PC-3 (cell line): ENCODE measurements at regions not wholly inside any gene's neighbourhood (a gene's known extent, or its start where the extent isn't known, plus 50 kb on each side); places are given as distances from the start of the nearest gene placed in this dataset.

Experiments
- ATAC-seq: fragments of 200-7000 bp; cut with Tn5 transposase; 2 replicates; pipeline ENCODE4 v1.9.1; 2020; ENCODE audit warnings: mild to moderate bottlenecking, moderate library complexity
- BruUV-seq: library from RNA; stranded (reverse); fragments of 400-500 nt; replicated peaks from 2 replicates; lab custom pipeline; 2021; lab: Mats Ljungman, UMichigan
- CTCF ChIA-PET: fragments of 300-600 bp; sonication (Branson Sonifier 250); formaldehyde crosslinking; loops from one replicate; lab custom pipeline; 2022; ENCODE audit warnings: antibody characterized with exemption; lab: Charles Lee
- POLR2A ChIA-PET: fragments of 300-600 bp; sonication (Branson Sonifier 250); formaldehyde crosslinking; loops from one replicate; lab custom pipeline; 2022; ENCODE audit warnings: antibody characterized with exemption; ENCODE audit not compliant: unreplicated experiment; lab: Charles Lee
- DNase-seq: peaks from one replicate; pipeline ENCODE4 v3.0.0-alpha.2; 2015
- H2AFZ ChIP-seq: fragments of 300-600 bp; sonication (generic); 2 replicates; pipeline ENCODE4 v1.6.0; 2016; ENCODE audit warnings: antibody characterized with exemption, low read length
- H3F3A ChIP-seq: fragments of 300-600 bp; sonication (generic); one replicate; pipeline ENCODE4 v1.6.0; 2017; ENCODE audit warnings: antibody characterized with exemption, low read length, control low read depth, mild to moderate bottlenecking; ENCODE audit not compliant: unreplicated experiment
- H3K27ac ChIP-seq: fragments of 300-600 bp; sonication (generic); 2 replicates; pipeline ENCODE4 v1.5.1; 2016; ENCODE audit warnings: mild to moderate bottlenecking, low read length
- H3K27me3 ChIP-seq: fragments of 300-600 bp; sonication (generic); 2 replicates; pipeline ENCODE4 v1.6.1; 2016; ENCODE audit warnings: low read length, mixed read lengths
- H3K36me3 ChIP-seq: fragments of 300-600 bp; sonication (generic); 2 replicates; pipeline ENCODE4 v1.6.1; 2016; ENCODE audit warnings: low read depth, mixed run types, low read length, mixed read lengths
- H3K4me1 ChIP-seq: fragments of 300-600 bp; sonication (generic); 2 replicates; pipeline ENCODE4 v1.5.1; 2016; ENCODE audit warnings: low read length; ENCODE audit not compliant: insufficient read depth
- H3K4me2 ChIP-seq: fragments of 300-600 bp; sonication (generic); 2 replicates; pipeline ENCODE4 v1.6.0; 2016; ENCODE audit warnings: low read length
- H3K4me3 ChIP-seq: fragments of 300-600 bp; sonication (generic); 2 replicates; pipeline ENCODE4 v1.5.1; 2016; ENCODE audit warnings: mild to moderate bottlenecking, low read length, mixed read lengths
- H3K79me2 ChIP-seq: fragments of 300-600 bp; sonication (generic); 2 replicates; pipeline ENCODE4 v1.6.1; 2017; ENCODE audit warnings: low read length, mixed read lengths
- H3K9ac ChIP-seq: fragments of 300-600 bp; sonication (generic); 2 replicates; pipeline ENCODE4 v1.6.0; 2016; ENCODE audit warnings: mild to moderate bottlenecking, low read length
- H3K9me2 ChIP-seq: fragments of 300-600 bp; sonication (generic); replicated peaks from 2 replicates; pipeline ENCODE4 v1.6.1; 2016; ENCODE audit warnings: mixed run types, low read length, mixed read lengths
- H3K9me3 ChIP-seq: fragments of 300-600 bp; sonication (generic); 2 replicates; pipeline ENCODE4 v1.6.1; 2016; ENCODE audit warnings: low read length, mixed read lengths
- H4K20me1 ChIP-seq: fragments of 300-600 bp; sonication (generic); 2 replicates; pipeline ENCODE4 v1.6.1; 2016; ENCODE audit warnings: low read length, mixed read lengths
- EZH2 ChIP-seq: fragments of 300-600 bp; sonication (generic); IDR thresholded peaks from one replicate; pipeline ENCODE4 v1.6.1; 2017; ENCODE audit warnings: antibody characterized with exemption, mild to moderate bottlenecking, low read length; ENCODE audit not compliant: unreplicated experiment
- EZH2phosphoT487 ChIP-seq: fragments of 300-600 bp; sonication (generic); IDR thresholded peaks from 2 replicates; pipeline ENCODE4 v1.6.1; 2018; ENCODE audit warnings: mild to moderate bottlenecking, antibody characterized with exemption, low read length, borderline replicate concordance
- intact Hi-C: fragments of 100-400 bp; cut with micrococcal nuclease; formaldehyde crosslinking; loops from 2 replicates; pipeline ENCODE4 v1.9.0; 2023
- TF ChIP-seq, protein P1 (sequence below): fragments of 300-600 bp; sonication (generic); conservative IDR thresholded peaks from 2 replicates; pipeline ENCODE4 v1.5.1; 2017; ENCODE audit warnings: antibody characterized with exemption, low read depth, mild to moderate bottlenecking, low read length

DNA sequence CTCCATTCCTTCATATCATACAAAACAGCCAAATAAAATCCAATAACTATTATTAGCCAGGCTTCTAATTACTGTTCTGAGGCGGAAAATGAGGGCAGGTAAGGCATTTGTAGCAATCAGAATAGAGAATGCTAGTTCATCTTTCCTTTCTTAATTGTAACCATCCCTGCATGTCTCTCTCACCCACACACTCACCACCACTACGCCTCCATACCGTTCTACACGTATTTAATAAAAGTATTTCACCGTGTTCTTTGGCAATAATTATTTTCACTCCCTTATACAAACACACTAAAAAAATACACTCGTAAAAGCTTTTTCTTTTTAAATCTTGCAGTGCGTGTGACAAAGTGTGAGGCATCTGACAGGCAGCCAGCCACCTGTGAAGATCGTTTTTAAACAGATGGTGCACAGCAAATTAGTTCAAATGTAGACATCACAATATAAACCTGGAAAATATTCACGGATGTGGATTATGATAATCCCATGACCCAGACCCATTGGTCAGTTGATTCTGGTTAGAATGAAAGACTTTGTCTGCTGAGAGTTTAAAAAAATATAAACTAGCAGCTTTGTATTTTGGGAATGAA lies 653.6 kb downstream of the REEP3 start:
- no peaks in the 10 kb centered on the region for H3K9me2 ChIP-seq
- no peaks in the 10 kb centered on the region for H3K36me3 ChIP-seq
- CTCF ChIA-PET, result no interaction called here
- intact Hi-C loops, result no loop called here
- H3K4me2 ChIP-seq, result no peak overlapping the region
- no peak overlapping the region for H3K4me3 ChIP-seq
- POLR2A ChIA-PET, result no interaction called here
- ATAC-seq (no peak), DNase-seq (no peak)
- H4K20me1 ChIP-seq, result no peaks in the 10 kb centered on the region
- H3K27me3 ChIP-seq, result no peaks in the 10 kb centered on the region
- TF ChIP-seq EZH2phosphoT487 (no peak), EZH2 (no peak)
- TF ChIP-seq, protein P1, sequence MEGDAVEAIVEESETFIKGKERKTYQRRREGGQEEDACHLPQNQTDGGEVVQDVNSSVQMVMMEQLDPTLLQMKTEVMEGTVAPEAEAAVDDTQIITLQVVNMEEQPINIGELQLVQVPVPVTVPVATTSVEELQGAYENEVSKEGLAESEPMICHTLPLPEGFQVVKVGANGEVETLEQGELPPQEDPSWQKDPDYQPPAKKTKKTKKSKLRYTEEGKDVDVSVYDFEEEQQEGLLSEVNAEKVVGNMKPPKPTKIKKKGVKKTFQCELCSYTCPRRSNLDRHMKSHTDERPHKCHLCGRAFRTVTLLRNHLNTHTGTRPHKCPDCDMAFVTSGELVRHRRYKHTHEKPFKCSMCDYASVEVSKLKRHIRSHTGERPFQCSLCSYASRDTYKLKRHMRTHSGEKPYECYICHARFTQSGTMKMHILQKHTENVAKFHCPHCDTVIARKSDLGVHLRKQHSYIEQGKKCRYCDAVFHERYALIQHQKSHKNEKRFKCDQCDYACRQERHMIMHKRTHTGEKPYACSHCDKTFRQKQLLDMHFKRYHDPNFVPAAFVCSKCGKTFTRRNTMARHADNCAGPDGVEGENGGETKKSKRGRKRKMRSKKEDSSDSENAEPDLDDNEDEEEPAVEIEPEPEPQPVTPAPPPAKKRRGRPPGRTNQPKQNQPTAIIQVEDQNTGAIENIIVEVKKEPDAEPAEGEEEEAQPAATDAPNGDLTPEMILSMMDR, result no peak
- no peaks in the 10 kb centered on the region for H3K9me3 ChIP-seq
- H3F3A ChIP-seq, result no peaks in the 10 kb centered on the region
- no TSS peak for BruUV-seq
- no peaks in the 10 kb centered on the region for H3K4me1 ChIP-seq
- no peak overlapping the region for H3K9ac ChIP-seq
- no peak overlapping the region for H3K27ac ChIP-seq
- no peak overlapping the region for H2AFZ ChIP-seq
- no peaks in the 10 kb centered on the region for H3K79me2 ChIP-seq

DNA sequence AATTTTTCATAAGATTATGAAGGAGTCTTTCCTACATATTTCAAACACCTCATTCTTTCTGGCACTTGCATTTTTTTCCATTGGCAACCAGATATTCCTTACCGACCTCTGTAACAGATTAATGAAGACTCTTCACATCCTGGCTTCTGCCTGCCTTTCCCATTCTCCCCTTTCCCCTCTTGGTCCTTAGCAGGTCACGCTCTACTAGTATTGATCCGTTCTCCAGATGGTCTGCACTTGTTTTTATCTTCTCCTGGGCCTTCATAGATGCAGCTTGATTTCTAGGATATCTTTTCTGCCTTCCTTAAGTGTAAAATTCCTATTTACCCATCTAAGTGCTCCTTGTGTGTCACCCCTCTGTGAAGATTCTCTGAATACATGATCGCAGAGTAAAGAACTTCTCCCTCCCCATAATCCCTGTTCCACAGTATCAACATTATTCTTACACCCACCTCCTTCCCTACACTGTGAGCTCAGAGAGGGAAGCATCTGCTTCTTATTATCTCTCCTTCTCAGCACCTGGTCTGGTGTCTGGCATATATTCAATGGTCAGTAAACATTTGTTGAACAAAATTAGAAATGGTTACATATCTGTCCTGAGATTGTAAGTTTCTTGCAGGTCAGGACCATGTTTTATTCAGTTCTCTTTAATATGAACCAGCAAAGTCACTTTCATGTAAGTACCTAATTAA lies 654.2 kb downstream of the REEP3 start:
- intact Hi-C loops, result no loop called here
- BruUV-seq, result no TSS peak
- H3K9me3 ChIP-seq, result no peaks in the 10 kb centered on the region
- ChIA-PET POLR2A (no interaction called here), CTCF (no interaction called here)
- TF ChIP-seq EZH2phosphoT487, result no peak
- no peak for TF ChIP-seq EZH2
- TF ChIP-seq, protein P1, result no peak
- no peak overlapping the region for H3K27ac ChIP-seq
- H2AFZ ChIP-seq, result no peak overlapping the region
- ATAC-seq, result no peak
- no peaks in the 10 kb centered on the region for H3K9me2 ChIP-seq
- H3K79me2 ChIP-seq, result no peaks in the 10 kb centered on the region
- no peak for DNase-seq
- no peaks in the 10 kb centered on the region for H3K4me1 ChIP-seq
- H3K4me3 ChIP-seq, result no peak overlapping the region
- H3K36me3 ChIP-seq, result no peaks in the 10 kb centered on the region
- no peaks in the 10 kb centered on the region for H3F3A ChIP-seq
- H4K20me1 ChIP-seq, result no peaks in the 10 kb centered on the region
- no peak overlapping the region for H3K9ac ChIP-seq
- H3K4me2 ChIP-seq, result no peak overlapping the region
- H3K27me3 ChIP-seq, result no peaks in the 10 kb centered on the region

DNA sequence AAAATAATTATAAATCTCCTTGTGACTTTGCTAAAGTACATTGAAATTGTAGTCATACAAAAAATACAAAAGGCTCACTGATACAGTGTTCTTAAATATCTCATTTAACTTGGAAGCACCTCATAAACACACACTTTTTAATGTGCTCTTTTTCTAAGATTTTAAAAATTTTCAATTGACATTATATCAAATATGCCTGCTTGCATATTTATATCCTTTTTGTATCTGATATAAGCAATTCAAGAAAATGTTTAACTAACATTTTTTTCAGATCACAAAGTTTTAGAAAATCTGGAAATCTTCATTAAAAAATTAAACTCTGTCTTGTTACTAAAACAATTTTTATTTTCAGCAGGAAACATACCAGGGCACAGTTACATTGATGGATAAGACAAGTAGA lies 661.5 kb downstream of the REEP3 start:
- Histone ChIP-seq H3K27me3 (no peaks in the 10 kb centered on the region), H3K9me3 (no peaks in the 10 kb centered on the region), H3F3A (no peaks in the 10 kb centered on the region), H3K4me1 (no peaks in the 10 kb centered on the region), H3K36me3 (no peaks in the 10 kb centered on the region), H3K27ac (no peak overlapping the region), H3K4me3 (no peak overlapping the region), H2AFZ (no peak overlapping the region), H3K9ac (no peak overlapping the region), H3K4me2 (no peak overlapping the region), H3K79me2 (no peaks in the 10 kb centered on the region), H4K20me1 (no peaks in the 10 kb centered on the region), H3K9me2 (no peaks in the 10 kb centered on the region)
- intact Hi-C loops, result no loop called here
- ChIA-PET POLR2A (no interaction called here), CTCF (no interaction called here)
- DNase-seq, result no peak
- ATAC-seq, result no peak
- TF ChIP-seq, protein P1, result no peak
- TF ChIP-seq EZH2phosphoT487, result no peak
- no peak for TF ChIP-seq EZH2
- BruUV-seq, result no TSS peak
